GM19467 (cell line): ENCODE measurements at regions not wholly inside any gene's neighbourhood (a gene's known extent, or its start where the extent isn't known, plus 50 kb on each side); places are given as distances from the start of the nearest gene placed in this dataset.
"Not testable (repeated sequence)": the region's sequence is repeated elsewhere in the genome, so short reads cannot be mapped to it uniquely, and the experiment has no call there.

Experiments
- ATAC-seq: cut with Tn5 transposase; IDR thresholded peaks from one replicate; pipeline ENCODE4 v1.9.1; 2021; ENCODE audit warnings: mild to moderate bottlenecking, moderate library complexity; ENCODE audit not compliant: unreplicated experiment

DNA sequence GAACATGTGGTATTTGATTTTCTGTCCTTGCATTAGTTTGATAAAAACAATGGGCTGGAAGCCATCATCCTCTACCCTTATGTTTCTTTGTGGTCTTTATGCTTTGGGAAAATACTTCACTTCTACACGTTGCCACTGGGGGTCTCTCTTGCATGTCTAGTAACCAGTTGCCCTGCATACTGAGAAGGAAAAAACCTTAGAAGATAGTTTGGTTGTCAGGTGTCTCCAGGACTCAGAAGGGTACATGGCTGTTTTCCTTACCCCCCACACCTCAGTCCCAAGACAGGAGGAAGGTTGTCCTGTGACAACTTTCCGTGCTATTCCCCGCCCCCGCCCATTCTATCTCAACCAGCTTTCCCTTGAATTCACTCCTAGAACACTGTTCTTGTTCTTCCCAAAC lies 62.1 kb upstream of the LANCL3 start:
- peak; percentile 59 for ATAC-seq

DNA sequence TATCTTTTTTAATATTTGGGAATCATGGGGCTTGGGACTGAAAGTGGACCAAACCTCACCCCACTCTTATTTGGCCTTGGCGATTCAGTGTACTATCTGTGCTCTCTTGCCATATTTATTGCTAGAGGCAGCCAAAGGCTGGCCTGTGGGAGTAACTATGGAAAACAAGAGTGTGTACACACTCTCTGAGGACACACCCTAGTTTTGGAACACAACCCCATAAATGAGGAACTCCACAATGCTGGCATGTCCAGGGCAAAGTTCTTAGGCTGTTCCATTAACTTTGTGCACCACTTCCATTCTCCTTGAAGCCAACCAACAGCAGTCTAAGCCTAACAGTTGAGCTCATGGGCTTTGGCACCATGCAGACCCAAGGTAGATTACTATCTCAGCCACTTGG lies 54.9 kb upstream of the LANCL3 start:
- not testable (repeated sequence) for ATAC-seq

DNA sequence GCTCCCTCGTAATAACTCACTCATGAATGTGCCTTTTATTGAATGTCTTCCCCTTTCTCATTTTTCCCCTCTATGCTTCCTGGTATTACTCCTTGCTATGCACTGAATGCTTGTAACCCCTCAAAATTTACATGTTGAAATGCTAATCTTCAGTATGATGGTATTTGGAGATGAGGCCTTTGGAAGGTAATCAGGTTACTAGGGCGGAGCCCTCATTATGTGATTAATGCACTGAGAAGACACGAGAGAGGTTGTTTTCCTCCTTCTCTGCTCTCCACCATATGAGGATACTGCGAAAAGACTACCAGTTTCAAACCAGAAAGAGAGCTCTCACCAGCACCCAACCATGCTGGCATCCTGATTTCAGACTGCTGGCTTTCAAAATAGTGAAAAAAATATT lies 52.2 kb upstream of the LANCL3 start:
- ATAC-seq, result not testable (repeated sequence)

DNA sequence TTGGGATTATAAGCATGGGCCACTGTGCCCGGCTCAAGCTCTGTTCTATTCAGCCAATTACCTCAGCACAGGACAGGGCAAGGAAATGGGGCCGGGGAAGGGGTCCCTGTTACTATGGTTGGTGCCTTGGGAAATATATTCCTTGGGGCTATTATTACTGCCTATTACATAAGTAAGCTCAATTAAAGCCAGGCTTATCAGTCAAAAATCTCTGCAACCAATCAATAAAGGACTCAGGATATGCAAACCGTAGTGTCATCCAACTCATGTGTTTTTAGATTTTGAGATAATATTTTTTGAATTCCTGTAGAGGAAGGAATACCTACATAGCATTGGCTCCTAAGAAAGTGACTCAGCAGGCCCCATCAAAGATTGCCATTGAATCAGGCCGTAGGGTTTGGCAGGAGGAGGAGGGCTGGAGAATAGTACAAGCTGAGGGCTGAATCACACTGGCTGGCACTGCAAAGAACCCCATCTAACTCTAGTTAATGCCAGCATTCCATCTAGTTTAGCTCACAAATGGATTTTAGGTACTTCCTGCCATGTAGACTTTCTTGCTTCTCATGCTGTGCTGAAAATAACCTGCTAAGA lies 50.5 kb upstream of the LANCL3 start:
- not testable (repeated sequence) for ATAC-seq
